ENCODE measurements at regions not wholly inside any gene's neighbourhood (a gene's known extent, or its start where the extent isn't known, plus 50 kb on each side); places are given as distances from the start of the nearest gene placed in this dataset.

DNA sequence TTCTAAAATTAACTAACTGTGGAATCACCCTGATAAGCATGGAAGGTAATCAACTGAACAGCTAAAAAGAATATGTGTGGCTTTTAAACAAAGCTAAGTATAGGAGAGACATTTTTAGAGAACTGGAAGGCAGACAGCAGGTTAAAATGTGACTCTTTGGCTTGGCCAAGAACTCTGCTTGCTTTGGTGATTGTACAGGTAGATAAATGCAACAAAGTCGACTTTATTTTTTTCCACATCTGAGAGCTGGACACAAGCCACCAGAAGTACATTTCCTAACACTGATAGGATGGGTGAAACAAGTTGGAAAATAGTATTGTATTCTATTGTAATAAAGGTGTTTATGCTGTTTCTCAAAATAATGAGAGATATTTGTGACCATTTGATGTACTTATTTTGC lies 84.1 kb downstream of the RBMX2 start:
- TF ChIP-seq, protein P1, sequence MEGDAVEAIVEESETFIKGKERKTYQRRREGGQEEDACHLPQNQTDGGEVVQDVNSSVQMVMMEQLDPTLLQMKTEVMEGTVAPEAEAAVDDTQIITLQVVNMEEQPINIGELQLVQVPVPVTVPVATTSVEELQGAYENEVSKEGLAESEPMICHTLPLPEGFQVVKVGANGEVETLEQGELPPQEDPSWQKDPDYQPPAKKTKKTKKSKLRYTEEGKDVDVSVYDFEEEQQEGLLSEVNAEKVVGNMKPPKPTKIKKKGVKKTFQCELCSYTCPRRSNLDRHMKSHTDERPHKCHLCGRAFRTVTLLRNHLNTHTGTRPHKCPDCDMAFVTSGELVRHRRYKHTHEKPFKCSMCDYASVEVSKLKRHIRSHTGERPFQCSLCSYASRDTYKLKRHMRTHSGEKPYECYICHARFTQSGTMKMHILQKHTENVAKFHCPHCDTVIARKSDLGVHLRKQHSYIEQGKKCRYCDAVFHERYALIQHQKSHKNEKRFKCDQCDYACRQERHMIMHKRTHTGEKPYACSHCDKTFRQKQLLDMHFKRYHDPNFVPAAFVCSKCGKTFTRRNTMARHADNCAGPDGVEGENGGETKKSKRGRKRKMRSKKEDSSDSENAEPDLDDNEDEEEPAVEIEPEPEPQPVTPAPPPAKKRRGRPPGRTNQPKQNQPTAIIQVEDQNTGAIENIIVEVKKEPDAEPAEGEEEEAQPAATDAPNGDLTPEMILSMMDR (IDR thresholded peaks at IDR 0.05) = no peak
- TF ChIP-seq POLR2AphosphoS5 (IDR thresholded peaks at IDR 0.05) (no peak), EP300 (IDR thresholded peaks at IDR 0.05) (no peak), POLR2A (IDR thresholded peaks at IDR 0.05) (no peak)
